HFFc6 (cell line): ENCODE measurements at regions not wholly inside any gene's neighbourhood (a gene's known extent, or its start where the extent isn't known, plus 50 kb on each side); places are given as distances from the start of the nearest gene placed in this dataset.

ENCODE experiments used
- DNase-seq: peaks from one replicate; pipeline ENCODE4 v3.0.0-alpha.2; 2018
- H3K27ac Mint-ChIP-seq: 2 replicates; pipeline ENCODE4 v1.8.0; 2020; ENCODE audit warnings: mild to moderate bottlenecking, mixed read lengths
- H3K27me3 Mint-ChIP-seq: 2 replicates; pipeline ENCODE4 v1.8.0; 2021; ENCODE audit warnings: mild to moderate bottlenecking, moderate library complexity, mixed read lengths; ENCODE audit not compliant: insufficient read depth
- H3K36me3 Mint-ChIP-seq: 2 replicates; pipeline ENCODE4 v1.8.0; 2021; ENCODE audit warnings: low read depth, mixed read lengths
- H3K4me1 Mint-ChIP-seq: 2 replicates; pipeline ENCODE4 v1.8.0; 2020; ENCODE audit warnings: low read depth, mixed read lengths
- H3K4me3 Mint-ChIP-seq: 2 replicates; pipeline ENCODE4 v1.8.0; 2020; ENCODE audit warnings: mild to moderate bottlenecking, moderate library complexity, mixed read lengths
- H3K9me3 Mint-ChIP-seq: 2 replicates; pipeline ENCODE4 v1.8.0; 2020; ENCODE audit warnings: mild to moderate bottlenecking, mixed read lengths
- CTCF ChIP-seq: fragments of 200-600 bp; sonication (generic); IDR thresholded peaks from 2 replicates; pipeline ENCODE4 v1.5.0; 2021; ENCODE audit warnings: antibody characterized with exemption, mild to moderate bottlenecking

GRCh38 chr3:104514371-104514770, 852.3 kb upstream of the ALCAM start:
- H3K4me3 Mint-ChIP-seq = no peak overlapping the region
- H3K36me3 Mint-ChIP-seq = peaks cover 8% of the 10 kb centered on the region
- no peak for TF ChIP-seq CTCF
- H3K27ac Mint-ChIP-seq = no peak overlapping the region
- peaks cover 8% of the 10 kb centered on the region for H3K9me3 Mint-ChIP-seq
- peaks cover 18% of the 10 kb centered on the region for H3K4me1 Mint-ChIP-seq
- no peak for DNase-seq
- H3K27me3 Mint-ChIP-seq = no peaks in the 10 kb centered on the region; the same call in 1 of the 2 replicates

GRCh38 chr3:104514776-104515175, 851.9 kb upstream of the ALCAM start:
- no peak for TF ChIP-seq CTCF
- Mint-ChIP-seq H3K27me3 (no peaks in the 10 kb centered on the region; the same call in 1 of the 2 replicates), H3K4me1 (peaks cover 22% of the 10 kb centered on the region), H3K9me3 (peaks cover 8% of the 10 kb centered on the region), H3K4me3 (no peak overlapping the region), H3K27ac (no peak overlapping the region), H3K36me3 (peaks cover 8% of the 10 kb centered on the region)
- no peak for DNase-seq

- Mint-ChIP-seq H3K4me3 (no peak overlapping the region), H3K4me1 (peaks cover 21% of the 10 kb centered on the region), H3K36me3 (peaks cover under 1% of the 10 kb centered on the region), H3K9me3 (peaks cover 1% of the 10 kb centered on the region), H3K27me3 (peaks cover 1% of the 10 kb centered on the region; the same call in 1 of the 2 replicates), H3K27ac (no peak overlapping the region)
- TF ChIP-seq CTCF = no peak
- DNase-seq = no peak
Observed at GRCh38 chr3:104519068-104519467, 847.6 kb upstream of the ALCAM start.

GRCh38 chr3:104519468-104520227, 847.1 kb upstream of the ALCAM start:
- H3K27ac Mint-ChIP-seq = no peak overlapping the region
- no peak for DNase-seq
- no peaks in the 10 kb centered on the region for H3K9me3 Mint-ChIP-seq
- peaks cover 21% of the 10 kb centered on the region for H3K4me1 Mint-ChIP-seq
- peak overlapping the region; percentile 44 for H3K4me3 Mint-ChIP-seq
- no peak for TF ChIP-seq CTCF
- no peaks in the 10 kb centered on the region; the same call in 1 of the 2 replicates for H3K36me3 Mint-ChIP-seq
- H3K27me3 Mint-ChIP-seq = peaks cover 1% of the 10 kb centered on the region; the same call in 1 of the 2 replicates

GRCh38 chr3:104520228-104520655, 846.5 kb upstream of the ALCAM start:
- H3K4me1 Mint-ChIP-seq = peaks cover 21% of the 10 kb centered on the region
- H3K27me3 Mint-ChIP-seq = peaks cover 1% of the 10 kb centered on the region; the same call in 1 of the 2 replicates
- H3K9me3 Mint-ChIP-seq = no peaks in the 10 kb centered on the region
- DNase-seq = no peak
- H3K36me3 Mint-ChIP-seq = no peaks in the 10 kb centered on the region; the same call in 1 of the 2 replicates
- H3K27ac Mint-ChIP-seq = peak overlapping the region; percentile 48; the same call in 1 of the 2 replicates
- peak overlapping the region; percentile 52; the same call in 1 of the 2 replicates for H3K4me3 Mint-ChIP-seq
- TF ChIP-seq CTCF = no peak
